Keratinocyte (primary cell): ENCODE measurements at regions not wholly inside any gene's neighbourhood (a gene's known extent, or its start where the extent isn't known, plus 50 kb on each side); places are given as distances from the start of the nearest gene placed in this dataset.

Experiments used
- DNase-seq: peaks from one replicate; pipeline ENCODE4 v3.0.0-alpha.2; 2011; ENCODE audit warnings: low read depth, missing footprints, low spot score
- FAIRE-seq: peaks from 2 replicates; lab custom pipeline; 2011; peaks lifted over from hg19 to GRCh38; lab: Jason Lieb, UNC
- H2AFZ ChIP-seq: 2 replicates; pipeline ENCODE4 v1.6.0; 2012; ENCODE audit warnings: low read length, control low read depth, inconsistent platforms; ENCODE audit not compliant: control insufficient read depth
- H3K27ac ChIP-seq: 2 replicates; pipeline ENCODE4 v1.5.1; 2011; ENCODE audit warnings: low read length; ENCODE audit not compliant: control insufficient read depth, insufficient read depth
- H3K27me3 ChIP-seq: 3 replicates; pipeline ENCODE4 v1.6.0; 2011; ENCODE audit warnings: low read length; ENCODE audit not compliant: control insufficient read depth, insufficient read depth; ENCODE audit errors: extremely low read depth
- H3K36me3 ChIP-seq, 2 experiments: 2 replicates in 1 of 2; 3 replicates in 1 of 2; pipeline ENCODE4 v1.5.1; 2011; ENCODE audit warnings: low read length in 2 of 2, mild to moderate bottlenecking in 1 of 2; ENCODE audit not compliant: control insufficient read depth in 2 of 2, insufficient read depth in 2 of 2; ENCODE audit errors: extremely low read depth in 1 of 2
- H3K4me1 ChIP-seq: 3 replicates; pipeline ENCODE4 v1.5.1; 2011; ENCODE audit warnings: low read length; ENCODE audit not compliant: control insufficient read depth, insufficient read depth; ENCODE audit errors: extremely low read depth
- H3K4me2 ChIP-seq: 3 replicates; pipeline ENCODE4 v1.6.0; 2011; ENCODE audit warnings: low read depth, low read length; ENCODE audit not compliant: control insufficient read depth, insufficient read depth; ENCODE audit errors: extremely low read depth
- H3K4me3 ChIP-seq, 3 experiments: fragments of 200-600 bp in 1 of 3; sonication (generic) in 1 of 3; 2 replicates in 2 of 3; 3 replicates in 1 of 3; pipeline ENCODE4 v1.5.1; 2011 to 2016; ENCODE audit warnings: low read length in 3 of 3, mild to moderate bottlenecking in 3 of 3, control low read depth in 2 of 3, inconsistent platforms in 1 of 3, low read depth in 1 of 3, mixed read lengths in 1 of 3, mixed run types in 1 of 3, moderate library complexity in 1 of 3; ENCODE audit not compliant: control insufficient read depth in 2 of 3, insufficient read depth in 2 of 3; ENCODE audit errors: extremely low read depth in 1 of 3
- H3K79me2 ChIP-seq: 2 replicates; pipeline ENCODE4 v1.6.0; 2012; ENCODE audit warnings: low read length; ENCODE audit not compliant: control insufficient read depth, insufficient read depth
- H3K9ac ChIP-seq: 3 replicates; pipeline ENCODE4 v1.6.0; 2011; ENCODE audit warnings: low read length; ENCODE audit not compliant: control insufficient read depth, insufficient read depth; ENCODE audit errors: extremely low read depth
- H3K9me1 ChIP-seq: 3 replicates; pipeline ENCODE4 v1.6.0; 2011; ENCODE audit warnings: low read length; ENCODE audit not compliant: control insufficient read depth, insufficient read depth; ENCODE audit errors: extremely low read depth
- H3K9me3 ChIP-seq: 2 replicates; pipeline ENCODE4 v1.5.1; 2012; ENCODE audit warnings: low read depth, low read length; ENCODE audit not compliant: control insufficient read depth
- H4K20me1 ChIP-seq: 3 replicates; pipeline ENCODE4 v1.6.0; 2011; ENCODE audit warnings: low read length; ENCODE audit not compliant: control insufficient read depth, insufficient read depth; ENCODE audit errors: extremely low read depth
- CTCF ChIP-seq, 3 experiments: IDR thresholded peaks in 1 of 3; conservative IDR thresholded peaks in 1 of 3; optimal IDR thresholded peaks in 1 of 3; 2 replicates in 2 of 3; 3 replicates in 1 of 3; pipeline versions ENCODE3 to v1.5.1; 2011; ENCODE audit warnings: low read length in 3 of 3, mild to moderate bottlenecking in 3 of 3, moderate library complexity in 2 of 3, control low read depth in 1 of 3, inconsistent platforms in 1 of 3; ENCODE audit not compliant: insufficient read depth in 2 of 3; ENCODE audit errors: extremely low read depth in 1 of 3
- EZH2 ChIP-seq: IDR thresholded peaks from one replicate; pipeline ENCODE4 v1.6.1; 2012; ENCODE audit warnings: inconsistent platforms, mild to moderate bottlenecking, low read length, moderate library complexity
- dilution Hi-C: fragments of 300-500 bp; cut with MboI; formaldehyde crosslinking; loops from one replicate; pipeline ENCODE4 v1.7.0; 2020; ENCODE audit warnings: low sequenced_read_pairs; ENCODE audit not compliant: extremely low pct_ligation_motif_present

- H3K36me3 ChIP-seq: no peaks in the 10 kb centered on the region
- DNase-seq (no peak), FAIRE-seq (no peak)
- no peaks in the 10 kb centered on the region for H4K20me1 ChIP-seq
- H3K79me2 ChIP-seq: no peaks in the 10 kb centered on the region
- no peak overlapping the region for H3K4me2 ChIP-seq
- no peaks in the 10 kb centered on the region for H3K27me3 ChIP-seq
- no peaks in the 10 kb centered on the region for H3K9me3 ChIP-seq
- H2AFZ ChIP-seq: no peak overlapping the region
- TF ChIP-seq CTCF (optimal IDR thresholded peaks at IDR 0.05 in 1 of 3, IDR thresholded peaks at IDR 0.05 in 1 of 3, conservative IDR thresholded peaks at IDR 0.05 in 1 of 3; ENCODE audit: extremely low read depth in 1 of 3, insufficient read depth in 2 of 3, low read length in 3 of 3) (no peak), EZH2 (no peak)
- H3K9ac ChIP-seq: no peak overlapping the region
- no peaks in the 10 kb centered on the region for H3K9me1 ChIP-seq
- no peak overlapping the region for H3K4me3 ChIP-seq
- dilution Hi-C loops: no loop called here
- H3K4me1 ChIP-seq: no peaks in the 10 kb centered on the region
- no peak overlapping the region for H3K27ac ChIP-seq
These were observed 415.8 kb upstream of the GRM7 start for GRCh38 chr3:6444888-6445658.

GRCh38 chr3:6447166-6447801, 413.6 kb upstream of the GRM7 start:
- Histone ChIP-seq H3K27ac (no peak overlapping the region), H4K20me1 (no peaks in the 10 kb centered on the region), H3K36me3 (no peaks in the 10 kb centered on the region), H3K4me2 (no peak overlapping the region), H3K9me1 (no peaks in the 10 kb centered on the region), H3K4me1 (no peaks in the 10 kb centered on the region), H3K27me3 (no peaks in the 10 kb centered on the region), H3K9me3 (no peaks in the 10 kb centered on the region), H2AFZ (no peak overlapping the region), H3K4me3 (no peak overlapping the region), H3K79me2 (no peaks in the 10 kb centered on the region), H3K9ac (no peak overlapping the region)
- TF ChIP-seq CTCF (optimal IDR thresholded peaks at IDR 0.05 in 1 of 3, IDR thresholded peaks at IDR 0.05 in 1 of 3, conservative IDR thresholded peaks at IDR 0.05 in 1 of 3; ENCODE audit: extremely low read depth in 1 of 3, insufficient read depth in 2 of 3, low read length in 3 of 3) (no peak), EZH2 (no peak)
- no peak for DNase-seq
- dilution Hi-C loops: no loop called here
- FAIRE-seq: no peak
